A549 (cell line): ENCODE measurements at regions not wholly inside any gene's neighbourhood (a gene's known extent, or its start where the extent isn't known, plus 50 kb on each side); places are given as distances from the start of the nearest gene placed in this dataset.

ENCODE experiments used
- CTCF ChIP-seq: fragments of >200 bp; sonication (Bioruptor Twin); formaldehyde crosslinking; IDR thresholded peaks from 3 replicates; pipeline ENCODE4 v1.5.1; 2016
- EP300 ChIP-seq, 2 experiments: fragments of >200 bp; sonication (Bioruptor Twin); formaldehyde crosslinking; IDR thresholded peaks; 2 replicates in 1 of 2; 3 replicates in 1 of 2; pipeline ENCODE4 v1.6.1; 2016 to 2017
- HEYL ChIP-seq: fragments of 250-450 bp; sonication (Bioruptor Pico); IDR thresholded peaks from 2 replicates; pipeline ENCODE4 v1.8.0; 2021; ENCODE audit warnings: mild to moderate bottlenecking, moderate library complexity

GRCh38 chr9:104028827-104029226 lies 65.3 kb upstream of the SMC2 start:
- TF ChIP-seq HEYL (CRISPR knock-in tag) (no peak), CTCF (no peak), EP300 (IDR thresholded peaks at IDR 0.05) (no peak)
